ENCODE measurements at regions not wholly inside any gene's neighbourhood (a gene's known extent, or its start where the extent isn't known, plus 50 kb on each side); places are given as distances from the start of the nearest gene placed in this dataset.
"Not testable (repeated sequence)": the region's sequence is repeated elsewhere in the genome, so short reads cannot be mapped to it uniquely, and the experiment has no call there.

DNA sequence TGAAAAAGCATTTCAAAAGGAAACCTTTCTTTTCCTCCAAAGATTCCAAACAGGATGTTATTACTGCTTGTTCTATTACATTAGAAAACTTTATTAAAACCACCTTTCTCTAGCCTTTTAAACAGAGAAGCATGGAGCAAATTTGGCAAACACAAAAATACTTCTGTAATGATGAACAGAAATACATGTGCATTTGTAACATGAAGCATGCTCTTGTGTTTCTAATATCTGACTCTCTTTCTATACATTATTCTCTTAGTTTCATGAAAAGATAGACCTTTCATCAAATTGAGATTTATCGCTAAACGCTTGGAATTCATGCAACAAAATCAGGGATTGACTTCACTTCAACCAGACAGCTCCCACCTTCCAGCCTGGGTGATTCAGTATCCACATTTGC, 152.8 kb upstream of the IRS2 start:
- H3K4me3 Mint-ChIP-seq (ENCODE audit: unreplicated experiment): no peak overlapping the region
- TF ChIP-seq, protein P1, sequence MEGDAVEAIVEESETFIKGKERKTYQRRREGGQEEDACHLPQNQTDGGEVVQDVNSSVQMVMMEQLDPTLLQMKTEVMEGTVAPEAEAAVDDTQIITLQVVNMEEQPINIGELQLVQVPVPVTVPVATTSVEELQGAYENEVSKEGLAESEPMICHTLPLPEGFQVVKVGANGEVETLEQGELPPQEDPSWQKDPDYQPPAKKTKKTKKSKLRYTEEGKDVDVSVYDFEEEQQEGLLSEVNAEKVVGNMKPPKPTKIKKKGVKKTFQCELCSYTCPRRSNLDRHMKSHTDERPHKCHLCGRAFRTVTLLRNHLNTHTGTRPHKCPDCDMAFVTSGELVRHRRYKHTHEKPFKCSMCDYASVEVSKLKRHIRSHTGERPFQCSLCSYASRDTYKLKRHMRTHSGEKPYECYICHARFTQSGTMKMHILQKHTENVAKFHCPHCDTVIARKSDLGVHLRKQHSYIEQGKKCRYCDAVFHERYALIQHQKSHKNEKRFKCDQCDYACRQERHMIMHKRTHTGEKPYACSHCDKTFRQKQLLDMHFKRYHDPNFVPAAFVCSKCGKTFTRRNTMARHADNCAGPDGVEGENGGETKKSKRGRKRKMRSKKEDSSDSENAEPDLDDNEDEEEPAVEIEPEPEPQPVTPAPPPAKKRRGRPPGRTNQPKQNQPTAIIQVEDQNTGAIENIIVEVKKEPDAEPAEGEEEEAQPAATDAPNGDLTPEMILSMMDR (IDR thresholded peaks at IDR 0.05; ENCODE audit: partially characterized antibody, unreplicated experiment): no peak
- no peaks in the 10 kb centered on the region for H3K36me3 Mint-ChIP-seq (ENCODE audit: unreplicated experiment)
- no peaks in the 10 kb centered on the region for H3K4me1 Mint-ChIP-seq (ENCODE audit: low read depth, unreplicated experiment)
- no peaks in the 10 kb centered on the region for H3K27me3 Mint-ChIP-seq (ENCODE audit: unreplicated experiment)
- no peaks in the 10 kb centered on the region for H3K9me3 Mint-ChIP-seq (ENCODE audit: unreplicated experiment)
- DNase-seq: no peak
- H3K27ac Mint-ChIP-seq (ENCODE audit: unreplicated experiment): no peak overlapping the region

DNA sequence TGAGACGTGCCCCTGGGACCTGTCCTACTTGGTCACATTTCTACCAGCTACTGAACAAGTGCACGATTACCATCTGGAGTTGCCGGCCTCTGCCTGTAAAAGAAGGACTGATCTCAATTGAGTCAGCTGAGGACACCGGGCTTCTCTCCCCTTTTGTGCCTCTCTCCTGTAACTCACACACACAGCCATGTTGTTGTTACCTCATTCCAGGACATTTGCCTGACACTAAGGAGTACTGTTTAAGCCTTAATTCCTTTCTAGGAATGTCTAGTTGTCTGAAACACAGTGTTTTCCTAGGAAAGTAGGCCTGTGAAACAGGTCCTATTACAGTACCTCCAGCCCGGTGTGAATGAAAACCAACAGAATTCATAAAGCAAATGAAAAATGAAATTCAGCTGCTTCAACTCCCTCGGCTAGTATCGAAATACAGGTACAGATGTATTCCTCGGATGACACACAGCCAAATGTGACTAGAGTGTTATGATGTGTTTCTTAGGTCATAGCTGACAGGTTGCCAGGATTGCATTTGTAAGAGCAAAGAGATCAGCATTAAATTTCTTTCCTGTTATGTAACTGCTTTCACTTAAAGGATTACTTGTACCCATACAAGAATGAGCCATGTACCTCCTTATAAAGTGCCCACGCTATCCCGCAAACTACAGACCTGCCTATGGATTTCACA, 152.0 kb upstream of the IRS2 start:
- Mint-ChIP-seq H3K27me3 (ENCODE audit: unreplicated experiment) (no peaks in the 10 kb centered on the region), H3K9me3 (ENCODE audit: unreplicated experiment) (no peaks in the 10 kb centered on the region), H3K4me1 (ENCODE audit: low read depth, unreplicated experiment) (no peaks in the 10 kb centered on the region), H3K4me3 (ENCODE audit: unreplicated experiment) (no peak overlapping the region), H3K36me3 (ENCODE audit: unreplicated experiment) (no peaks in the 10 kb centered on the region), H3K27ac (ENCODE audit: unreplicated experiment) (no peak overlapping the region)
- TF ChIP-seq, protein P1 (IDR thresholded peaks at IDR 0.05; ENCODE audit: partially characterized antibody, unreplicated experiment): no peak
- DNase-seq: no peak

DNA sequence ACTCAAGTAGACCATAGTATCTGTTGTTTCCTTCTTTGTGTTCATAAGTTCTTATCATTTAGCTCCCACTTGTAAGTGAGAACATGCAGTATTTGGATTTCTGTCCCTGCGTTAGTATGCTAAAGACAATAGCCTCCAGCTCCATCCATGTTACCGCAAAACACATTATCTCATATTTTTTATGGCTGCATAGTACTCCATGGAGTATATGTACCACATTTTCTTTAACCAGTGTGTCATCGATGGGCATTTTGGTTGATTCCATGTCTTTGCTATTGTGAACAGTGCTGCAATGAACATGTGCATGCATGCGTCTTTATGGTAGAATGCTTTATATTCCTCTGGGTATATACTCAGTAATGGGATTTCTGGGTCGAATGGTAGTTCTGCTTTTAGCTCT, 148.1 kb upstream of the IRS2 start:
- H3K36me3 Mint-ChIP-seq (ENCODE audit: unreplicated experiment); H3K27ac Mint-ChIP-seq (ENCODE audit: unreplicated experiment); H3K4me3 Mint-ChIP-seq (ENCODE audit: unreplicated experiment); H3K9me3 Mint-ChIP-seq (ENCODE audit: unreplicated experiment); DNase-seq; H3K27me3 Mint-ChIP-seq (ENCODE audit: unreplicated experiment); H3K4me1 Mint-ChIP-seq (ENCODE audit: low read depth, unreplicated experiment): not testable (repeated sequence)

DNA sequence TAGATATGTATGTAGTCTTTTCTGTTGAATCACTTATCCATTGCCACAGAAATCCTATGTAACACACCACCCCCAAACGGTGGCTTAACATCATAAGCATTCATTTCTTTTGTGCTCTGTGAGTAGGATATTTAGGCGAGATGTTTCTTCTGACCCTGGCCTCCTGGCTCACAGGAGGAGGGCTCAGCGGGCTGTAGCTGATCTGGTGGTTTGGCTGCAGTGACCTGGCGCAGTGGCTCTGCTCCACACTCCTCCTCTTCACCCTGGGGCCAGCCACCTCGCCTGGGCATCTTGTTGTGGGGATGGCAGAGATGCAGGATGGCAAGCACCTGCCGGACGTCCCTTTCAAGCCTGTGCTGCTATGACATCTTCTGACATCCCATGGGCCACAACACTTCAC, 147.1 kb upstream of the IRS2 start:
- TF ChIP-seq, protein P1 (IDR thresholded peaks at IDR 0.05; ENCODE audit: partially characterized antibody, unreplicated experiment): no peak
- Mint-ChIP-seq H3K27ac (ENCODE audit: unreplicated experiment) (no peak overlapping the region), H3K27me3 (ENCODE audit: unreplicated experiment) (peaks cover 3% of the 10 kb centered on the region), H3K4me3 (ENCODE audit: unreplicated experiment) (no peak overlapping the region), H3K4me1 (ENCODE audit: low read depth, unreplicated experiment) (no peaks in the 10 kb centered on the region), H3K36me3 (ENCODE audit: unreplicated experiment) (no peaks in the 10 kb centered on the region), H3K9me3 (ENCODE audit: unreplicated experiment) (no peaks in the 10 kb centered on the region)
- DNase-seq: no peak

DNA sequence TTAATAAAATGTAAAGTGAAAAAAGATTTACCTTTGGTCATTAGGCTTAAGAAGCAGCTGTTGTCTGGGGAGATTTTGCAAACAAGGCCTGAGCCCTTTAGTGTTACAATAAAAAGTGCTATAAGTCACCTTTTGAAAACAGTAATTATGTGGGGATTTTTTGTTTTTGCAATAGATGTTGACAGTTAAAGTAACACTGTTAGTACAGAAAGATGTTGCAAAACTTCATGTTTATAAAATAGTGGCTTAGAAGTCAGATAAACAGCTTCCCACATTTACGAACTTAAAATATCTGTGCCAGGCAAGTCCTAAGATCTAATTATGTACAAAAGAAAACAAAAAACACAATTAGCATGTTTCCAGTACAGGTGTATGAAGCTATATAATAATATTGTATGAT, 138.0 kb upstream of the IRS2 start:
- Mint-ChIP-seq H3K27ac (ENCODE audit: unreplicated experiment) (no peak overlapping the region), H3K9me3 (ENCODE audit: unreplicated experiment) (no peaks in the 10 kb centered on the region), H3K4me1 (ENCODE audit: low read depth, unreplicated experiment) (no peaks in the 10 kb centered on the region), H3K4me3 (ENCODE audit: unreplicated experiment) (no peak overlapping the region), H3K36me3 (ENCODE audit: unreplicated experiment) (no peaks in the 10 kb centered on the region), H3K27me3 (ENCODE audit: unreplicated experiment) (no peaks in the 10 kb centered on the region)
- TF ChIP-seq, protein P1 (IDR thresholded peaks at IDR 0.05; ENCODE audit: partially characterized antibody, unreplicated experiment): no peak
- no peak for DNase-seq

Data from glutamatergic neuron (in vitro differentiated cells).